ENCODE measurements at regions not wholly inside any gene's neighbourhood (a gene's known extent, or its start where the extent isn't known, plus 50 kb on each side); places are given as distances from the start of the nearest gene placed in this dataset.

DNA sequence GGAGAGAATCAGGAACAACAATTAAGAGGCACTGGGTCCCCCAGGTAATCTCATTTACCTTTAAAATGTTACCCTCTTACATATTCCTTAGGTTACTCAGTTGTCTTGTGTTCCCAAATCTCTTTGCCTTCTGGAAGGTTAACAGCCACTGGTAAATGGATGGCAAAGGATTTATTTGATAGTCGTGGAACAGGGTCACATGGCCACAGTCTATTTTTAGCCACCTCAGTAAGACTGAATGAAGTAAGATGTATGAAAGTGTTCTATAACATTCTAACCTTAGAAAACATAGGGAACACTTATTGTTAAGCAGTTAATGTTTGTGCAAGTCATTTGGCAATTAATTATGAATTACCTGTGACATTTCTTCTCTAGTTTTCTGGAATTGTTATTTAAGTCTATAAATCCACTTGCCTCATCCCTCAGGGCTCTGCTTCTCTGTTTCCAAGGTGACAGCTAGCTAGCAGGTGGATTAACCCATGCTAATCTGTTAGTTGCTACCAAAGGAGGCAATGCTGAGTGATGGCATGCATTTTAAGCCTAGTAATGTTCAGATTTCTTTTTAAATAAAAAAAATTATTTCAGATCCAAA is 211.0 kb downstream of the PIK3C3 start:
- Histone ChIP-seq H3K9me3 (ENCODE audit: control insufficient read depth, insufficient read depth, low read depth, low read length) (no peaks in the 10 kb centered on the region), H3K27ac (ENCODE audit: insufficient read depth, low read length) (no peak overlapping the region), H3K4me1 (ENCODE audit: control insufficient read depth, extremely low read depth, insufficient read depth, low read length) (no peaks in the 10 kb centered on the region), H3K4me2 (ENCODE audit: extremely low read depth, insufficient read depth, low read length) (no peak overlapping the region), H4K20me1 (ENCODE audit: control insufficient read depth, extremely low read depth, insufficient read depth, low read length) (no peaks in the 10 kb centered on the region), H3K79me2 (ENCODE audit: control insufficient read depth, insufficient read depth, low read length) (no peaks in the 10 kb centered on the region), H2AFZ (ENCODE audit: low read length) (no peak overlapping the region), H3K36me3 (ENCODE audit: control insufficient read depth, insufficient read depth, low read length) (no peaks in the 10 kb centered on the region), H3K4me3 (replicated peaks in 1 of 4; ENCODE audit: control extremely low read depth in 1 of 4, insufficient read depth in 1 of 4, low read depth in 3 of 4, low read length in 4 of 4) (no peak overlapping the region), H3K9ac (ENCODE audit: insufficient read depth, low read length) (no peak overlapping the region), H3K27me3 (ENCODE audit: control insufficient read depth, insufficient read depth, low read length) (no peaks in the 10 kb centered on the region)
- DNase-seq (ENCODE audit: low read depth in 2 of 2) = no peak
- no peak for TF ChIP-seq EZH2 (IDR thresholded peaks at IDR 0.05; ENCODE audit: low read length, missing control alignments)
- TF ChIP-seq, protein P1, sequence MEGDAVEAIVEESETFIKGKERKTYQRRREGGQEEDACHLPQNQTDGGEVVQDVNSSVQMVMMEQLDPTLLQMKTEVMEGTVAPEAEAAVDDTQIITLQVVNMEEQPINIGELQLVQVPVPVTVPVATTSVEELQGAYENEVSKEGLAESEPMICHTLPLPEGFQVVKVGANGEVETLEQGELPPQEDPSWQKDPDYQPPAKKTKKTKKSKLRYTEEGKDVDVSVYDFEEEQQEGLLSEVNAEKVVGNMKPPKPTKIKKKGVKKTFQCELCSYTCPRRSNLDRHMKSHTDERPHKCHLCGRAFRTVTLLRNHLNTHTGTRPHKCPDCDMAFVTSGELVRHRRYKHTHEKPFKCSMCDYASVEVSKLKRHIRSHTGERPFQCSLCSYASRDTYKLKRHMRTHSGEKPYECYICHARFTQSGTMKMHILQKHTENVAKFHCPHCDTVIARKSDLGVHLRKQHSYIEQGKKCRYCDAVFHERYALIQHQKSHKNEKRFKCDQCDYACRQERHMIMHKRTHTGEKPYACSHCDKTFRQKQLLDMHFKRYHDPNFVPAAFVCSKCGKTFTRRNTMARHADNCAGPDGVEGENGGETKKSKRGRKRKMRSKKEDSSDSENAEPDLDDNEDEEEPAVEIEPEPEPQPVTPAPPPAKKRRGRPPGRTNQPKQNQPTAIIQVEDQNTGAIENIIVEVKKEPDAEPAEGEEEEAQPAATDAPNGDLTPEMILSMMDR (conservative IDR thresholded peaks at IDR 0.05 in 1 of 2, IDR thresholded peaks at IDR 0.05 in 1 of 2; ENCODE audit: low read depth in 1 of 2, low read length in 2 of 2) = no peak

GRCh38 chr18:42168487-42168886 is 213.5 kb downstream of the PIK3C3 start:
- no peaks in the 10 kb centered on the region for H3K36me3 ChIP-seq (ENCODE audit: control insufficient read depth, insufficient read depth, low read length)
- H3K79me2 ChIP-seq (ENCODE audit: control insufficient read depth, insufficient read depth, low read length) = no peaks in the 10 kb centered on the region
- H3K9me3 ChIP-seq (ENCODE audit: control insufficient read depth, insufficient read depth, low read depth, low read length) = no peaks in the 10 kb centered on the region
- no peak overlapping the region for H3K4me3 ChIP-seq (replicated peaks in 1 of 4; ENCODE audit: control extremely low read depth in 1 of 4, insufficient read depth in 1 of 4, low read depth in 3 of 4, low read length in 4 of 4)
- no peak for DNase-seq (ENCODE audit: low read depth in 2 of 2)
- H2AFZ ChIP-seq (ENCODE audit: low read length) = no peak overlapping the region
- H3K4me2 ChIP-seq (ENCODE audit: extremely low read depth, insufficient read depth, low read length) = no peak overlapping the region
- H3K4me1 ChIP-seq (ENCODE audit: control insufficient read depth, extremely low read depth, insufficient read depth, low read length) = no peaks in the 10 kb centered on the region
- no peak overlapping the region for H3K9ac ChIP-seq (ENCODE audit: insufficient read depth, low read length)
- H4K20me1 ChIP-seq (ENCODE audit: control insufficient read depth, extremely low read depth, insufficient read depth, low read length) = no peaks in the 10 kb centered on the region
- no peaks in the 10 kb centered on the region for H3K27me3 ChIP-seq (ENCODE audit: control insufficient read depth, insufficient read depth, low read length)
- TF ChIP-seq, protein P1 (conservative IDR thresholded peaks at IDR 0.05 in 1 of 2, IDR thresholded peaks at IDR 0.05 in 1 of 2; ENCODE audit: low read depth in 1 of 2, low read length in 2 of 2) = no peak
- no peak for TF ChIP-seq EZH2 (IDR thresholded peaks at IDR 0.05; ENCODE audit: low read length, missing control alignments)
- no peak overlapping the region for H3K27ac ChIP-seq (ENCODE audit: insufficient read depth, low read length)

GRCh38 chr18:42168907-42169306 is 213.9 kb downstream of the PIK3C3 start:
- no peaks in the 10 kb centered on the region for H4K20me1 ChIP-seq (ENCODE audit: control insufficient read depth, extremely low read depth, insufficient read depth, low read length)
- no peak overlapping the region for H3K9ac ChIP-seq (ENCODE audit: insufficient read depth, low read length)
- H3K4me1 ChIP-seq (ENCODE audit: control insufficient read depth, extremely low read depth, insufficient read depth, low read length) = no peaks in the 10 kb centered on the region
- no peak overlapping the region for H3K4me2 ChIP-seq (ENCODE audit: extremely low read depth, insufficient read depth, low read length)
- H3K4me3 ChIP-seq (replicated peaks in 1 of 4; ENCODE audit: control extremely low read depth in 1 of 4, insufficient read depth in 1 of 4, low read depth in 3 of 4, low read length in 4 of 4) = no peak overlapping the region
- no peaks in the 10 kb centered on the region for H3K79me2 ChIP-seq (ENCODE audit: control insufficient read depth, insufficient read depth, low read length)
- H3K27ac ChIP-seq (ENCODE audit: insufficient read depth, low read length) = no peak overlapping the region
- H3K9me3 ChIP-seq (ENCODE audit: control insufficient read depth, insufficient read depth, low read depth, low read length) = no peaks in the 10 kb centered on the region
- no peak overlapping the region for H2AFZ ChIP-seq (ENCODE audit: low read length)
- no peaks in the 10 kb centered on the region for H3K27me3 ChIP-seq (ENCODE audit: control insufficient read depth, insufficient read depth, low read length)
- no peak for DNase-seq (ENCODE audit: low read depth in 2 of 2)
- no peak for TF ChIP-seq EZH2 (IDR thresholded peaks at IDR 0.05; ENCODE audit: low read length, missing control alignments)
- TF ChIP-seq, protein P1 (conservative IDR thresholded peaks at IDR 0.05 in 1 of 2, IDR thresholded peaks at IDR 0.05 in 1 of 2; ENCODE audit: low read depth in 1 of 2, low read length in 2 of 2) = no peak
- no peaks in the 10 kb centered on the region for H3K36me3 ChIP-seq (ENCODE audit: control insufficient read depth, insufficient read depth, low read length)

Measured in fibroblast of lung (primary cell).